Right atrium auricular region (tissue), 2 donors: ENCODE measurements at regions not wholly inside any gene's neighbourhood (a gene's known extent, or its start where the extent isn't known, plus 50 kb on each side); places are given as distances from the start of the nearest gene placed in this dataset.

Experiments used
- DNase-seq: peaks from one replicate; pipeline ENCODE4 v3.0.0-alpha.2; 2019; ENCODE audit warnings: low spot score
- H3K27ac ChIP-seq, 2 donors: fragments of 200-600 bp; sonication (generic); 1 replicate in 1 of 2; 2 replicates in 1 of 2; pipeline ENCODE4 v1.5.1; 2016 to 2019
- H3K27me3 ChIP-seq, 2 donors: fragments of 200-600 bp; sonication (generic); one replicate each; pipeline versions ENCODE4 v1.5.1 to v1.6.0; 2017 to 2019
- H3K36me3 ChIP-seq: fragments of 200-600 bp; sonication (generic); one replicate; pipeline ENCODE4 v1.5.1; 2016
- H3K4me1 ChIP-seq, 2 donors: fragments of 200-600 bp; sonication (generic); one replicate each; pipeline versions ENCODE4 v1.5.1 to v1.6.0; 2017 to 2019
- H3K4me3 ChIP-seq, 2 donors: fragments of 200-600 bp; sonication (generic); 1 replicate in 1 of 2; 2 replicates in 1 of 2; pipeline ENCODE4 v1.5.1; 2017 to 2019; ENCODE audit warnings: mild to moderate bottlenecking in 1 of 2, moderate library complexity in 1 of 2
- H3K9me3 ChIP-seq, 2 donors: fragments of 200-600 bp; sonication (generic); one replicate each; pipeline ENCODE4 v1.5.1; 2019
- CTCF ChIP-seq, 2 donors: fragments of 200-600 bp; sonication (generic); IDR thresholded peaks; one replicate each; pipeline ENCODE4 v1.5.1; 2019; ENCODE audit warnings: antibody characterized with exemption in 2 of 2

GRCh38 chr1:59223989-59224634, 72.8 kb upstream of the FGGY start:
- Histone ChIP-seq H3K9me3 (no peaks in the 10 kb centered on the region), H3K27me3 (no peaks in the 10 kb centered on the region), H3K4me3 (no peak overlapping the region), H3K36me3 (no peaks in the 10 kb centered on the region), H3K27ac (no peak overlapping the region), H3K4me1 (no peaks in the 10 kb centered on the region)
- DNase-seq = no peak
- TF ChIP-seq CTCF (IDR thresholded peaks at IDR 0.05) = no peak

GRCh38 chr1:59225594-59226316, 71.1 kb upstream of the FGGY start:
- TF ChIP-seq CTCF (IDR thresholded peaks at IDR 0.05) = no peak
- DNase-seq = no peak
- Histone ChIP-seq H3K4me3 (no peak overlapping the region), H3K4me1 (no peaks in the 10 kb centered on the region), H3K27ac (no peak overlapping the region), H3K36me3 (no peaks in the 10 kb centered on the region), H3K9me3 (no peaks in the 10 kb centered on the region), H3K27me3 (no peaks in the 10 kb centered on the region)

GRCh38 chr1:59229138-59229537, 67.8 kb upstream of the FGGY start:
- no peak overlapping the region for H3K27ac ChIP-seq
- no peak for TF ChIP-seq CTCF (IDR thresholded peaks at IDR 0.05)
- H3K36me3 ChIP-seq = no peaks in the 10 kb centered on the region
- no peaks in the 10 kb centered on the region for H3K4me1 ChIP-seq
- DNase-seq = no peak
- no peaks in the 10 kb centered on the region for H3K27me3 ChIP-seq
- no peaks in the 10 kb centered on the region for H3K9me3 ChIP-seq
- H3K4me3 ChIP-seq = no peak overlapping the region

DNA sequence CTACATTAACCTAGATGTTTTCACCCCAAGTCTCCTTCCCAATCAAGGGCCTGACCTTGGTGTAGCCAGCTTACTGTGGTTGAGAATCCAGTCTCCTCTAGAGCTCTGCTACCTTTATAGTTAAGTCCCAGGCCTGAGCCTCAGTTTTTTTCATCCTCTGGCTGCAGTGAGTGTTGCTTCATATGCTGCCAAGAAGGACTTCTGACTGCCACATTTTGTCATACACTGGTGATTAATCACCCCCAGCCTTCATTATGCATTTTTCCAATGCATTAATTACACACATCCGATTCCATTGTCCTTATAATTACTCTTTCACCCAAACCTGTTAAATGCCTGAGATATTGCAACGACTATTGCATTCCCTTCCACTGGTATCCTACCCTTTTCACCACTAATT, 66.3 kb upstream of the FGGY start:
- no peak overlapping the region for H3K4me3 ChIP-seq
- no peak overlapping the region for H3K27ac ChIP-seq
- H3K27me3 ChIP-seq = no peaks in the 10 kb centered on the region
- DNase-seq = no peak
- H3K36me3 ChIP-seq = no peaks in the 10 kb centered on the region
- TF ChIP-seq CTCF (IDR thresholded peaks at IDR 0.05) = no peak
- H3K4me1 ChIP-seq = no peaks in the 10 kb centered on the region
- H3K9me3 ChIP-seq = no peaks in the 10 kb centered on the region

GRCh38 chr1:59232216-59232615, 64.7 kb upstream of the FGGY start:
- H3K9me3 ChIP-seq = no peaks in the 10 kb centered on the region
- DNase-seq = no peak

More at GRCh38 chr1:59232216-59232615, 64.7 kb upstream of the FGGY start:
- Histone ChIP-seq H3K36me3 (no peaks in the 10 kb centered on the region), H3K27me3 (no peaks in the 10 kb centered on the region), H3K27ac (no peak overlapping the region), H3K4me1 (no peaks in the 10 kb centered on the region), H3K4me3 (no peak overlapping the region)
- no peak for TF ChIP-seq CTCF (IDR thresholded peaks at IDR 0.05)
